HEK293 (cell line): ENCODE measurements at regions not wholly inside any gene's neighbourhood (a gene's known extent, or its start where the extent isn't known, plus 50 kb on each side); places are given as distances from the start of the nearest gene placed in this dataset.
A peak's percentile ranks its signal among the peaks of the same experiment; 100 is the strongest.

Experiments used
- CTCF ChIA-PET: fragments of 350-600 bp; formaldehyde crosslinking; extraction: SDS; loops from one replicate; lab custom pipeline; 2021; ENCODE audit warnings: antibody characterized with exemption; lab: Yijun Ruan, JAX
- POLR2A ChIA-PET: fragments of 300-600 bp; formaldehyde crosslinking; extraction: SDS; loops from one replicate; lab custom pipeline; 2020; ENCODE audit warnings: antibody characterized with exemption, inconsistent platforms; lab: Yijun Ruan, JAX
- H3K27ac ChIP-seq: fragments of 200-500 bp; sonication (Bioruptor generic); 2 replicates; pipeline ENCODE4 v1.5.1; 2014; ENCODE audit warnings: low read depth, low read length, control low read depth, inconsistent platforms; ENCODE audit errors: extremely low read depth
- H3K36me3 ChIP-seq, 2 experiments: fragments of 200-500 bp in 1 of 2; sonication (Bioruptor generic) in 1 of 2; 1 replicate in 1 of 2; 2 replicates in 1 of 2; pipeline ENCODE4 v1.5.1; 2014 to 2017; ENCODE audit warnings: inconsistent platforms in 2 of 2, low read length in 2 of 2; ENCODE audit not compliant: control insufficient read depth in 2 of 2, insufficient read depth in 1 of 2
- H3K4me1 ChIP-seq: fragments of 200-500 bp; sonication (Bioruptor generic); 2 replicates; pipeline ENCODE4 v1.5.1; 2014; ENCODE audit warnings: mild to moderate bottlenecking, low read length, inconsistent platforms; ENCODE audit not compliant: control insufficient read depth, insufficient read depth
- H3K4me3 ChIP-seq: 2 replicates; pipeline ENCODE4 v1.5.1; 2011; ENCODE audit warnings: low read depth, mild to moderate bottlenecking, control low read depth, low read length, moderate library complexity
- H3K9me3 ChIP-seq: fragments of 200-500 bp; sonication (Bioruptor generic); 2 replicates; pipeline ENCODE4 v1.5.1; 2014; ENCODE audit warnings: low read depth, low read length, inconsistent platforms; ENCODE audit not compliant: control insufficient read depth, insufficient read depth
- IKZF3 ChIP-seq: fragments of 450-650 bp; IDR thresholded peaks from 2 replicates; pipeline ENCODE4 v1.5.0; 2018; ENCODE audit warnings: missing biosample characterization, mild to moderate bottlenecking, missing genetic modification characterization, moderate library complexity
- TCF7L2 ChIP-seq: IDR thresholded peaks from 2 replicates; pipeline ENCODE4 v1.6.1; 2011; ENCODE audit warnings: low read depth, mild to moderate bottlenecking, inconsistent platforms, low read length, moderate library complexity, borderline replicate concordance
- ZBTB48 ChIP-seq: fragments of 450-650 bp; formaldehyde crosslinking; IDR thresholded peaks from 2 replicates; pipeline ENCODE4 v1.5.1; 2016; ENCODE audit warnings: missing biosample characterization, missing genetic modification characterization
- ZFHX2 ChIP-seq: fragments of 450-650 bp; formaldehyde crosslinking; conservative IDR thresholded peaks from 2 replicates; pipeline ENCODE4 v1.5.1; 2016; ENCODE audit warnings: missing biosample characterization, missing genetic modification characterization
- ZFP3 ChIP-seq: fragments of 450-650 bp; formaldehyde crosslinking; IDR thresholded peaks from 2 replicates; pipeline ENCODE4 v1.5.1; 2016; ENCODE audit warnings: low read depth, missing biosample characterization, missing genetic modification characterization
- ZFP41 ChIP-seq: fragments of 450-650 bp; formaldehyde crosslinking; IDR thresholded peaks from 2 replicates; pipeline ENCODE4 v1.5.1; 2016; ENCODE audit warnings: missing biosample characterization, missing genetic modification characterization, borderline replicate concordance
- ZIC2 ChIP-seq: fragments of 450-650 bp; formaldehyde crosslinking; IDR thresholded peaks from 2 replicates; pipeline ENCODE4 v1.5.1; 2016; ENCODE audit warnings: missing biosample characterization, missing genetic modification characterization
- ZNF274 ChIP-seq, 2 experiments: fragments of 200-500 bp in 1 of 2; fragments of 450-650 bp in 1 of 2; sonication (Bioruptor generic) in 1 of 2; formaldehyde crosslinking in 1 of 2; IDR thresholded peaks; 2 replicates each; pipeline versions ENCODE4 v1.5.1 to v1.6.1; 2014 to 2016; ENCODE audit warnings: borderline replicate concordance in 1 of 2, inconsistent platforms in 1 of 2, low read length in 1 of 2, missing biosample characterization in 1 of 2, missing genetic modification characterization in 1 of 2
- ZNF311 ChIP-seq: fragments of 450-650 bp; formaldehyde crosslinking; IDR thresholded peaks from 2 replicates; pipeline ENCODE4 v1.5.1; 2017; ENCODE audit warnings: missing biosample characterization, missing genetic modification characterization, borderline replicate concordance
- ZNF350 ChIP-seq: fragments of 450-650 bp; formaldehyde crosslinking; IDR thresholded peaks from 2 replicates; pipeline ENCODE4 v1.5.0; 2017; ENCODE audit warnings: missing biosample characterization, mild to moderate bottlenecking, missing genetic modification characterization
- ZNF530 ChIP-seq: fragments of 450-650 bp; formaldehyde crosslinking; IDR thresholded peaks from 2 replicates; pipeline ENCODE4 v1.5.1; 2016; ENCODE audit warnings: low read depth, missing biosample characterization, missing genetic modification characterization
- ZNF560 ChIP-seq: fragments of 450-650 bp; formaldehyde crosslinking; IDR thresholded peaks from 2 replicates; pipeline ENCODE4 v1.5.1; 2017; ENCODE audit warnings: missing biosample characterization, missing genetic modification characterization, borderline replicate concordance
- ZNF660 ChIP-seq: fragments of 450-650 bp; IDR thresholded peaks from 2 replicates; pipeline ENCODE4 v1.5.1; 2018; ENCODE audit warnings: missing biosample characterization, mild to moderate bottlenecking, missing genetic modification characterization
- ZNF701 ChIP-seq: fragments of 450-650 bp; formaldehyde crosslinking; IDR thresholded peaks from 2 replicates; pipeline ENCODE4 v1.5.1; 2016; ENCODE audit warnings: missing biosample characterization, missing genetic modification characterization
- ZSCAN23 ChIP-seq: fragments of 450-650 bp; formaldehyde crosslinking; IDR thresholded peaks from 2 replicates; pipeline ENCODE4 v1.5.1; 2016; ENCODE audit warnings: missing biosample characterization, missing genetic modification characterization
- TF ChIP-seq, protein P1 (sequence below): fragments of 450-650 bp; IDR thresholded peaks from 2 replicates; pipeline ENCODE4 v1.5.1; 2018; ENCODE audit warnings: missing biosample characterization, mild to moderate bottlenecking, missing genetic modification characterization
- TF ChIP-seq, protein P2 (sequence below): fragments of 450-650 bp; formaldehyde crosslinking; IDR thresholded peaks from 2 replicates; pipeline ENCODE4 v1.5.1; 2017; ENCODE audit warnings: missing biosample characterization, mild to moderate bottlenecking, missing genetic modification characterization, moderate library complexity
- TF ChIP-seq, protein P3 (sequence below): fragments of 450-650 bp; formaldehyde crosslinking; IDR thresholded peaks from 2 replicates; pipeline ENCODE4 v1.5.1; 2017; ENCODE audit warnings: missing biosample characterization, missing genetic modification characterization
- TF ChIP-seq, protein P4 (sequence below): fragments of 450-650 bp; formaldehyde crosslinking; IDR thresholded peaks from 2 replicates; pipeline ENCODE4 v1.5.1; 2016; ENCODE audit warnings: missing biosample characterization, missing genetic modification characterization
- TF ChIP-seq, protein P5 (sequence below): fragments of 450-650 bp; formaldehyde crosslinking; IDR thresholded peaks from 2 replicates; pipeline ENCODE4; 2016; ENCODE audit warnings: missing biosample characterization, missing genetic modification characterization

DNA sequence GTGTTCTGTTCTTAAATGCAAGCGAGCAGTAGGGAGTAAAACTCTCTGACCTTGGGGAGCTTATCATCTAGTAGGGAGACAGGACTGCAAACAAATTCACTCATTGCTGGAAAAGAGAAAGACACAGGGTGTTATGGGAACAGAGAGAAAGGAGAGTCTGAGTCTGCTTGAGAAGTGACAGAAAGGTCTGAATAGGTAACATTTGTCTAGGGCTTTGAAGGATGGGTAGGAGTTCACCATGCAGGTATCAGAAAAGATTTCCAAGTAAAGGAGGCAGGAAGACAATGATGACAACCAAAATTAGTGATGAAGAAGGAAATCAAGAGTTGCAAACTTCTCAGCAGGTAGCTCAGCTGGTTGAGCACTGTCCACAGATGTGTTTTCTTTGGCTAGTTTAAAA is 93.6 kb upstream of the GPR139 start:
- no peaks in the 10 kb centered on the region for H3K36me3 ChIP-seq
- no peak overlapping the region for H3K4me3 ChIP-seq
- CTCF ChIA-PET = interaction anchor here (0.6 kb wide), 1 partner anchor 10 kb away, joined by 4 read pairs; no protein-coding TSS in a partner anchor
- no peaks in the 10 kb centered on the region for H3K9me3 ChIP-seq
- no peak overlapping the region for H3K27ac ChIP-seq
- TF ChIP-seq, protein P1, sequence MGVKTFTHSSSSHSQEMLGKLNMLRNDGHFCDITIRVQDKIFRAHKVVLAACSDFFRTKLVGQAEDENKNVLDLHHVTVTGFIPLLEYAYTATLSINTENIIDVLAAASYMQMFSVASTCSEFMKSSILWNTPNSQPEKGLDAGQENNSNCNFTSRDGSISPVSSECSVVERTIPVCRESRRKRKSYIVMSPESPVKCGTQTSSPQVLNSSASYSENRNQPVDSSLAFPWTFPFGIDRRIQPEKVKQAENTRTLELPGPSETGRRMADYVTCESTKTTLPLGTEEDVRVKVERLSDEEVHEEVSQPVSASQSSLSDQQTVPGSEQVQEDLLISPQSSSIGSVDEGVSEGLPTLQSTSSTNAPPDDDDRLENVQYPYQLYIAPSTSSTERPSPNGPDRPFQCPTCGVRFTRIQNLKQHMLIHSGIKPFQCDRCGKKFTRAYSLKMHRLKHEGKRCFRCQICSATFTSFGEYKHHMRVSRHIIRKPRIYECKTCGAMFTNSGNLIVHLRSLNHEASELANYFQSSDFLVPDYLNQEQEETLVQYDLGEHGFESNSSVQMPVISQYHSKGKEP = no peak
- TF ChIP-seq ZFP3 = peak; percentile 74
- H3K4me1 ChIP-seq = no peaks in the 10 kb centered on the region
- POLR2A ChIA-PET = no interaction called here

DNA sequence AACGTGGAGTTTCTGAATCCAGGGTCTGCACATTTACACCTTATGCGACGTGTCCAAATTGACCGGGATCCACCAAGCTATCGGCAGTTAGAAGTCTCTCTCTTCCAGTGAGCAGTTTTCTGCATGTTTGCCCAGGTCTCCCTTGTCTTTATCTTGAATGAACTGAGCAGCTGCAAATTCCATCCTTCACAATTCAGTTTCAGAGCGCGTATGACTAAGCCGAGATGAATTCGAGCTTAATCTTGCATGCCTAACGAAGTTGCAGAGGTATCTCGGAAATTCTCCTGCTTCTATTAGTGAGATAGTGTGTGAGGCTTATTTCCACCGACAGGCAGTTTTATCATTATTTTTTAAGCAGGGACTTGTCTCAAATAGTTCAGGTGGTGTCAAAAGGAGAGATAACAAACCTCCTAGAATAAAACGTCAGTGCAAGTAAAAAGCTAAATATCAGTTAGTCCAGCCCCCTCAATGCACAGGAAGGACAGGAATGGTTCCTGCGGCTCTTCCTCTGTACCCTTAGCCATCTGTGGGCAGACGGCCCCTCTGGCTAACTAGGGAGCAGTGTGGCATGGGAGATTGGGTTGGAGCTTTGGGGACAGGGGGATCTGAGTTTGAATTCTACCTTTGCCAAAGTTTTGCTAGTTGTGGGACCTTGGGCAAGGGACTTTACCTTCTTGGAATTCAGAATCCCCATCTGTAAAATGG is 93.0 kb upstream of the GPR139 start:
- H3K36me3 ChIP-seq = no peaks in the 10 kb centered on the region
- H3K27ac ChIP-seq = no peak overlapping the region
- no peak overlapping the region for H3K4me3 ChIP-seq
- ChIA-PET POLR2A (no interaction called here), CTCF (interaction anchor here (0.6 kb wide), 2 partner anchors 10 to 267 kb away, joined by 4 to 6 read pairs; no protein-coding TSS in a partner anchor)
- H3K4me1 ChIP-seq = no peaks in the 10 kb centered on the region
- H3K9me3 ChIP-seq = no peaks in the 10 kb centered on the region
- TF ChIP-seq TCF7L2 = no peak
- no peak for TF ChIP-seq ZNF311
- TF ChIP-seq ZNF701 (tag by site-specific recombination) = no peak
- TF ChIP-seq ZNF274 (IDR thresholded peaks at IDR 0.05; ENCODE audit: low read length) = no peak
- TF ChIP-seq ZNF274 (tag by site-specific recombination; IDR thresholded peaks at IDR 0.05; ENCODE audit: borderline replicate concordance) = no peak
- TF ChIP-seq, all 188 proteins: peak for 0

DNA sequence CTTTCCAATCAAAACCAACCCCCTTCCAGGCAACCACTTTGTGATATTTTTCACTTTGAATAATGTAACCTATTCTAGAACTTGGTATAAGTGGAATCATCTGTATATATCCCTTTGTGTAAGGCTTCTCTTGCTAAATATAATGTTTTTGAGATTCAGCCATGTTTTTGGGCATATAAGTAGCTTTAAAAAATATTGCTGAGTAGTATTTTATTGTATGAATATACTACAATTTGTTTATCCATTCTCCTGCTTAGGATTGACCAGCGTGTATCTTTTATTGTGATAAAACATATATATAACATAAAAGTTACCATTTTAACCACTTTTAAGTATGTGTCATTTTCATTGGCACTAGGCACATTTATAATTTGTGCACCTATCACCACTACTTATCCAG is 79.8 kb upstream of the GPR139 start:
- H3K36me3 ChIP-seq = no peaks in the 10 kb centered on the region
- POLR2A ChIA-PET = no interaction called here

More for the DNA sequence above, 79.8 kb upstream of the GPR139 start:
- H3K27ac ChIP-seq = no peak overlapping the region
- TF ChIP-seq, protein P2, sequence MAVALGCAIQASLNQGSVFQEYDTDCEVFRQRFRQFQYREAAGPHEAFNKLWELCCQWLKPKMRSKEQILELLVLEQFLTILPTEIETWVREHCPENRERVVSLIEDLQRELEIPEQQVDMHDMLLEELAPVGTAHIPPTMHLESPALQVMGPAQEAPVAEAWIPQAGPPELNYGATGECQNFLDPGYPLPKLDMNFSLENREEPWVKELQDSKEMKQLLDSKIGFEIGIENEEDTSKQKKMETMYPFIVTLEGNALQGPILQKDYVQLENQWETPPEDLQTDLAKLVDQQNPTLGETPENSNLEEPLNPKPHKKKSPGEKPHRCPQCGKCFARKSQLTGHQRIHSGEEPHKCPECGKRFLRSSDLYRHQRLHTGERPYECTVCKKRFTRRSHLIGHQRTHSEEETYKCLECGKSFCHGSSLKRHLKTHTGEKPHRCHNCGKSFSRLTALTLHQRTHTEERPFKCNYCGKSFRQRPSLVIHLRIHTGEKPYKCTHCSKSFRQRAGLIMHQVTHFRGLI (tag by site-specific recombination) = no peak
- TF ChIP-seq ZFHX2 (tag by site-specific recombination) = no peak
- TF ChIP-seq ZSCAN23 (tag by site-specific recombination) = no peak
- no peak for TF ChIP-seq ZFP41 (tag by site-specific recombination)
- TF ChIP-seq, protein P3, sequence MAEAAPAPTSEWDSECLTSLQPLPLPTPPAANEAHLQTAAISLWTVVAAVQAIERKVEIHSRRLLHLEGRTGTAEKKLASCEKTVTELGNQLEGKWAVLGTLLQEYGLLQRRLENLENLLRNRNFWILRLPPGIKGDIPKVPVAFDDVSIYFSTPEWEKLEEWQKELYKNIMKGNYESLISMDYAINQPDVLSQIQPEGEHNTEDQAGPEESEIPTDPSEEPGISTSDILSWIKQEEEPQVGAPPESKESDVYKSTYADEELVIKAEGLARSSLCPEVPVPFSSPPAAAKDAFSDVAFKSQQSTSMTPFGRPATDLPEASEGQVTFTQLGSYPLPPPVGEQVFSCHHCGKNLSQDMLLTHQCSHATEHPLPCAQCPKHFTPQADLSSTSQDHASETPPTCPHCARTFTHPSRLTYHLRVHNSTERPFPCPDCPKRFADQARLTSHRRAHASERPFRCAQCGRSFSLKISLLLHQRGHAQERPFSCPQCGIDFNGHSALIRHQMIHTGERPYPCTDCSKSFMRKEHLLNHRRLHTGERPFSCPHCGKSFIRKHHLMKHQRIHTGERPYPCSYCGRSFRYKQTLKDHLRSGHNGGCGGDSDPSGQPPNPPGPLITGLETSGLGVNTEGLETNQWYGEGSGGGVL (tag by site-specific recombination) = no peak
- no peak for TF ChIP-seq IKZF3 (tag by site-specific recombination)
- TF ChIP-seq ZNF530 = no peak
- TF ChIP-seq, protein P4, sequence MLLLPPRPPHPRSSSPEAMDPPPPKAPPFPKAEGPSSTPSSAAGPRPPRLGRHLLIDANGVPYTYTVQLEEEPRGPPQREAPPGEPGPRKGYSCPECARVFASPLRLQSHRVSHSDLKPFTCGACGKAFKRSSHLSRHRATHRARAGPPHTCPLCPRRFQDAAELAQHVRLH (tag by site-specific recombination) = no peak
- no peak for TF ChIP-seq ZNF560
- no peak for TF ChIP-seq ZBTB48 (tag by site-specific recombination)
- TF ChIP-seq, protein P5, sequence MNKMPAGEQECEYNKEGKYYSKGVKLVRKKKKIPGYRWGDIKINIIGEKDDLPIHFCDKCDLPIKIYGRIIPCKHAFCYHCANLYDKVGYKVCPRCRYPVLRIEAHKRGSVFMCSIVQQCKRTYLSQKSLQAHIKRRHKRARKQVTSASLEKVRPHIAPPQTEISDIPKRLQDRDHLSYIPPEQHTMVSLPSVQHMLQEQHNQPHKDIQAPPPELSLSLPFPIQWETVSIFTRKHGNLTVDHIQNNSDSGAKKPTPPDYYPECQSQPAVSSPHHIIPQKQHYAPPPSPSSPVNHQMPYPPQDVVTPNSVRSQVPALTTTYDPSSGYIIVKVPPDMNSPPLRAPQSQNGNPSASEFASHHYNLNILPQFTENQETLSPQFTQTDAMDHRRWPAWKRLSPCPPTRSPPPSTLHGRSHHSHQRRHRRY (tag by site-specific recombination) = no peak
- no peak for TF ChIP-seq ZNF660
- TF ChIP-seq ZNF350 = no peak
- TF ChIP-seq ZIC2 (tag by site-specific recombination) = no peak
- TF ChIP-seq, all 188 proteins: peak for 0
- Histone ChIP-seq H3K9me3 (no peaks in the 10 kb centered on the region), H3K4me1 (no peaks in the 10 kb centered on the region), H3K4me3 (no peak overlapping the region)
- CTCF ChIA-PET = no interaction called here
